ENCODE measurements at regions not wholly inside any gene's neighbourhood (a gene's known extent, or its start where the extent isn't known, plus 50 kb on each side); places are given as distances from the start of the nearest gene placed in this dataset.
"Not testable (repeated sequence)": the region's sequence is repeated elsewhere in the genome, so short reads cannot be mapped to it uniquely, and the experiment has no call there.

- DNase-seq (ENCODE audit: low read depth) = no peak
Measured at GRCh38 chr16:49940464-49941224, 84.4 kb upstream of the CNEP1R1 start.

GRCh38 chr16:49944221-49944620, 80.8 kb upstream of the CNEP1R1 start:
- DNase-seq (ENCODE audit: low read depth) = no peak

- no peak for DNase-seq (ENCODE audit: low read depth)
Measured at GRCh38 chr16:49947907-49948678, 76.9 kb upstream of the CNEP1R1 start.

- no peak for DNase-seq (ENCODE audit: low read depth)
Measured at GRCh38 chr16:49951574-49952195, 73.3 kb upstream of the CNEP1R1 start.

- no peak for DNase-seq (ENCODE audit: low read depth)
Measured at GRCh38 chr16:49952386-49952785, 72.6 kb upstream of the CNEP1R1 start.

GRCh38 chr16:49953090-49953489, 71.9 kb upstream of the CNEP1R1 start:
- no peak for DNase-seq (ENCODE audit: low read depth)

- no peak for DNase-seq (ENCODE audit: low read depth)
Measured at GRCh38 chr16:49955858-49956257, 69.2 kb upstream of the CNEP1R1 start.

- no peak for DNase-seq (ENCODE audit: low read depth)
Measured at GRCh38 chr16:49956915-49957314, 68.1 kb upstream of the CNEP1R1 start.

- no peak for DNase-seq (ENCODE audit: low read depth)
Measured at GRCh38 chr16:49958448-49958847, 66.6 kb upstream of the CNEP1R1 start.

GRCh38 chr16:49959552-49960277, 65.3 kb upstream of the CNEP1R1 start:
- no peak for DNase-seq (ENCODE audit: low read depth)

GRCh38 chr16:49961089-49961488, 63.9 kb upstream of the CNEP1R1 start:
- peak; percentile 16 for DNase-seq (ENCODE audit: low read depth)

GRCh38 chr16:49962566-49962965, 62.5 kb upstream of the CNEP1R1 start:
- not testable (repeated sequence) for DNase-seq (ENCODE audit: low read depth)

- no peak for DNase-seq (ENCODE audit: low read depth)
Measured at GRCh38 chr16:49964316-49964715, 60.7 kb upstream of the CNEP1R1 start.

- no peak for DNase-seq (ENCODE audit: low read depth)
Measured at GRCh38 chr16:49964973-49965372, 60.1 kb upstream of the CNEP1R1 start.

GRCh38 chr16:49967012-49967559, 57.9 kb upstream of the CNEP1R1 start:
- DNase-seq (ENCODE audit: low read depth) = no peak

- DNase-seq (ENCODE audit: low read depth) = no peak
Measured at GRCh38 chr16:49969091-49970030, 55.7 kb upstream of the CNEP1R1 start.

GRCh38 chr16:49970797-49971431, 54.1 kb upstream of the CNEP1R1 start:
- DNase-seq (ENCODE audit: low read depth) = no peak

- no peak for DNase-seq (ENCODE audit: low read depth)
Measured at GRCh38 chr16:49972280-49972679, 52.7 kb upstream of the CNEP1R1 start.

GRCh38 chr16:49972961-49973360, 52.1 kb upstream of the CNEP1R1 start:
- DNase-seq (ENCODE audit: low read depth) = no peak
